ENCODE measurements at regions not wholly inside any gene's neighbourhood (a gene's known extent, or its start where the extent isn't known, plus 50 kb on each side); places are given as distances from the start of the nearest gene placed in this dataset.
A peak's percentile ranks its signal among the peaks of the same experiment; 100 is the strongest.

- ATAC-seq (no peak), DNase-seq (no peak)
- Histone ChIP-seq H3K27me3 (ENCODE audit: control insufficient read depth, insufficient read depth) (no peaks in the 10 kb centered on the region), H3K4me3 (ENCODE audit: low read length) (no peak overlapping the region), H3K9me3 (ENCODE audit: control insufficient read depth, low read length) (no peaks in the 10 kb centered on the region), H3K27ac (ENCODE audit: low read length) (no peak overlapping the region), H3K4me1 (ENCODE audit: control insufficient read depth, insufficient read depth, low read length) (no peaks in the 10 kb centered on the region)
- intact Hi-C loops (cut with DNase I), result no loop called here
Observed at GRCh38 chr16:63092736-63093135, 1056.5 kb upstream of the CDH8 start.

DNA sequence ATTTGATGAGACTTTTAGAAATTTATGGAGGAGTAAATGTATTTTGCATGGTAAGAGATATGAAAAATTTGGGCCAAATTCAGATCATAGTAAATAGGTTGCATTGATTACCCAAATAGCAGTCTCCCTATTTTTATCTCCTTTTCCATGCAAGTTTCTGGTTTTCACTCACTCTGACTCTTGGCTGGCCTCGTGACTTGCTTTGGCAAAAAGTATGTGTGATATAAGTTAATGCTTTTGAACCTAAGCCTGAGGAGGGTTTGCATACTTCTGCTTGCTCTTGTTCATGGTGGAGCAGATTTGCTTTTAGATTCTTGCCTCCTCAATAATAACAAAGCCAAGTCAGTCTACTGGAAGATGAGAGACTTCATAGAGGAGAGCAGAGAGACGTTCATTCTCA lies 1045.9 kb upstream of the CDH8 start:
- WGBS, result 60% methylated on average over 2 of the region's 2 CpGs
- Histone ChIP-seq H3K9me3 (ENCODE audit: control insufficient read depth, low read length) (no peaks in the 10 kb centered on the region), H3K27ac (ENCODE audit: low read length) (no peak overlapping the region), H3K4me1 (ENCODE audit: control insufficient read depth, insufficient read depth, low read length) (no peaks in the 10 kb centered on the region), H3K27me3 (ENCODE audit: control insufficient read depth, insufficient read depth) (no peaks in the 10 kb centered on the region), H3K4me3 (ENCODE audit: low read length) (no peak overlapping the region)
- intact Hi-C loops (cut with DNase I), result no loop called here
- no peak for ATAC-seq
- no peak for DNase-seq

- no peaks in the 10 kb centered on the region for H3K27me3 ChIP-seq (ENCODE audit: control insufficient read depth, insufficient read depth)
- WGBS, result 11% methylated on average over 1 of the region's 1 CpG
- no peak overlapping the region for H3K27ac ChIP-seq (ENCODE audit: low read length)
- H3K4me3 ChIP-seq (ENCODE audit: low read length), result no peak overlapping the region
- ATAC-seq (no peak), DNase-seq (no peak)
- no peaks in the 10 kb centered on the region for H3K9me3 ChIP-seq (ENCODE audit: control insufficient read depth, low read length)
- no peaks in the 10 kb centered on the region for H3K4me1 ChIP-seq (ENCODE audit: control insufficient read depth, insufficient read depth, low read length)
- intact Hi-C loops (cut with DNase I), result no loop called here
Observed at GRCh38 chr16:63080746-63081145, 1044.5 kb upstream of the CDH8 start.

- intact Hi-C loops (cut with DNase I), result no loop called here
- Histone ChIP-seq H3K9me3 (ENCODE audit: control insufficient read depth, low read length) (no peaks in the 10 kb centered on the region), H3K4me3 (ENCODE audit: low read length) (no peak overlapping the region), H3K27ac (ENCODE audit: low read length) (no peak overlapping the region), H3K27me3 (ENCODE audit: control insufficient read depth, insufficient read depth) (no peaks in the 10 kb centered on the region), H3K4me1 (ENCODE audit: control insufficient read depth, insufficient read depth, low read length) (no peaks in the 10 kb centered on the region)
- 51% methylated on average over 4 of the region's 4 CpGs for WGBS
- ATAC-seq (no peak), DNase-seq (no peak)
Observed at GRCh38 chr16:63069047-63069446, 1032.8 kb upstream of the CDH8 start.

- no peak overlapping the region for H3K4me3 ChIP-seq (ENCODE audit: low read length)
- H3K9me3 ChIP-seq (ENCODE audit: control insufficient read depth, low read length), result no peaks in the 10 kb centered on the region
- no peaks in the 10 kb centered on the region for H3K27me3 ChIP-seq (ENCODE audit: control insufficient read depth, insufficient read depth)
- intact Hi-C loops (cut with DNase I), result no loop called here
- DNase-seq (no peak), ATAC-seq (no peak)
- H3K4me1 ChIP-seq (ENCODE audit: control insufficient read depth, insufficient read depth, low read length), result no peaks in the 10 kb centered on the region
- no peak overlapping the region for H3K27ac ChIP-seq (ENCODE audit: low read length)
Observed at GRCh38 chr16:63067141-63067540, 1030.9 kb upstream of the CDH8 start.

DNA sequence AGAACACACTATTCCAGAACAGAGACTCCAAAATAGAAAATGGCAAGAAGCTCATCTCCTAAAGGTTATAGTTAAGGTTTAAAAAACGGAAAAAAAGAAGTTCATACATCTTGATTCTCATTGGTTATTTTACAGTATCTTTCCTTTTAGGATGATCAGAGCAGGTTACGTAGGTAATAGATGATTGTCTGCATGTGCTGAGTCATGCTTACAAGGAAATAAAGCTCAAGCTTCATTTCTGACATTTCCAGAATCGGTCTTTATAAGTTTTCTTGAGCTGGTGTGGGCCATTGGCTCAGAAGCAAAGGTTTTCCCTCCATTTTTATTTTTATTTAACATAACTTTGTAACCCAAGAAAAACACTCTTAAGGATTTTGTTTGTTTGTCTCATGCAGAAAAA lies 1030.3 kb upstream of the CDH8 start:
- H3K4me3 ChIP-seq (ENCODE audit: low read length), result no peak overlapping the region
- intact Hi-C loops (cut with DNase I), result no loop called here
- no peak overlapping the region for H3K27ac ChIP-seq (ENCODE audit: low read length)
- no peak for DNase-seq
- WGBS, result 76% methylated on average over 3 of the region's 3 CpGs
- no peak for ATAC-seq
- no peaks in the 10 kb centered on the region for H3K27me3 ChIP-seq (ENCODE audit: control insufficient read depth, insufficient read depth)
- H3K4me1 ChIP-seq (ENCODE audit: control insufficient read depth, insufficient read depth, low read length), result no peaks in the 10 kb centered on the region
- no peaks in the 10 kb centered on the region for H3K9me3 ChIP-seq (ENCODE audit: control insufficient read depth, low read length)

DNA sequence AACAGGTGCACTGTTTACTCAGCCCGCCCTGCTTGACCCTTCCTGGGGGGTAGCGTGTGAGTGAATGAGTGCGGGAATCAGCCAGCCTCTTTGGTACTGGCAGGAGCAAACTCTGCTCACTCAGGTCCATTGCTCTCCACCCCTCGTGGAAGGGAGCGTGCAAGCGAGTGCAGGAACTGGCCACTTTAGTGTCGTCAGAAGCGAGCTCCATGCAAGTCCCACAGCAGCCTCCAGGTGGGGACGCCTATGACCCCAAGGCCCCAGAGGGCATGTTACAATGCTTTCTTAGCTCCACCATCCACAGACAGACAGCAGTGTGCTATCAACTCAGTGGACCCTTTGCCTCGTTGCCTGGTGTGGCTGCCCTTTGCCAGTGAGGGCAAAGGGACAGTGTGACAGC lies 1025.1 kb upstream of the CDH8 start:
- Histone ChIP-seq H3K4me1 (ENCODE audit: control insufficient read depth, insufficient read depth, low read length) (no peaks in the 10 kb centered on the region), H3K27ac (ENCODE audit: low read length) (no peak overlapping the region), H3K4me3 (ENCODE audit: low read length) (no peak overlapping the region), H3K27me3 (ENCODE audit: control insufficient read depth, insufficient read depth) (no peaks in the 10 kb centered on the region), H3K9me3 (ENCODE audit: control insufficient read depth, low read length) (no peaks in the 10 kb centered on the region)
- DNase-seq (peak in 2 of 3 donors; percentile 10 to 18), ATAC-seq (no peak)
- intact Hi-C loops (cut with DNase I), result no loop called here
- WGBS, result 89% methylated on average over 10 of the region's 10 CpGs

DNA sequence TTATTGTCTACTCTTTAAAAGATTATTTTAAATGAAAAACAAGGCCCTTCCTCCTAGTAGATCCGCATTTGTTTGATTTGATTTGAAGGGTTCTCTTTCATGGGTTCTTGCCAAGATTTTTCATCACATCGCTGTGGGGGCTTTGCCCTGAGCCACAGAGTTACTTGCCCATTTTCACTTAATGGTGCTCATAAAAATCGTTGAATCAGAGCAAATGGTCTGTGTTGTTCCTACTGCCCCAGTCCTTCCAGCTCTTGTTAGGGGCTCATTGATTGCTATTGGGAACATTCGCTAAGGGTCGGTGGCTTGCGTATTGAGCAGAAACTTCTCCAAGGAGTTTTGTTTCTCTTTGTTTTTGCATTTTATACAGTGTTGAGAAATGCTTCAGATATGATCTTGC lies 1023.4 kb upstream of the CDH8 start:
- no peak for ATAC-seq
- Histone ChIP-seq H3K27me3 (ENCODE audit: control insufficient read depth, insufficient read depth) (no peaks in the 10 kb centered on the region), H3K4me1 (ENCODE audit: control insufficient read depth, insufficient read depth, low read length) (no peaks in the 10 kb centered on the region), H3K4me3 (ENCODE audit: low read length) (no peak overlapping the region), H3K27ac (ENCODE audit: low read length) (no peak overlapping the region), H3K9me3 (ENCODE audit: control insufficient read depth, low read length) (no peaks in the 10 kb centered on the region)
- WGBS, result 88% methylated on average over 6 of the region's 6 CpGs
- DNase-seq, result no peak
- intact Hi-C loops (cut with DNase I), result no loop called here

DNA sequence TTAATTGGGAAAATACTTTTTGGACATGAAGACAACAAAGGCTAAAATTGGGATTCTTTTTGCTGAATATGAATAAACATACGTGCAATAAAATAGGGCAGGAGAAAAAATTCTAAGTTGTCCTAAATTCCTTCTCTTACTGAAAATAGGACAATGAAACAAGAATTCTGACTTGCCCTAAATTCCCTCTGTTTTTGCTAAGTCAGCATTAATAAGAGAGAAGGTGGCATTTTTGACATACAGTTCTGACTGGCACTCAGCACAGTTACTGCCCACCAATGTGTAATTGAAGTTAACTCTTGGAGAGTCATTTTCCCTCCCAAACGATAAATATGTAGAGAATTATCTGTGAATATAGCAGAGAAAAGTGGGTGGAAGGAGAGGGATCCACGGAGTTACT lies 1021.1 kb upstream of the CDH8 start:
- WGBS, result 74% methylated on average over 3 of the region's 3 CpGs
- no peak overlapping the region for H3K4me3 ChIP-seq (ENCODE audit: low read length)
- H3K9me3 ChIP-seq (ENCODE audit: control insufficient read depth, low read length), result no peaks in the 10 kb centered on the region
- no peak overlapping the region for H3K27ac ChIP-seq (ENCODE audit: low read length)
- no peaks in the 10 kb centered on the region for H3K27me3 ChIP-seq (ENCODE audit: control insufficient read depth, insufficient read depth)
- no peaks in the 10 kb centered on the region for H3K4me1 ChIP-seq (ENCODE audit: control insufficient read depth, insufficient read depth, low read length)
- DNase-seq (no peak), ATAC-seq (no peak)
- intact Hi-C loops (cut with DNase I), result no loop called here

GRCh38 chr16:63050391-63050790 lies 1014.2 kb upstream of the CDH8 start:
- intact Hi-C loops (cut with DNase I), result no loop called here
- Histone ChIP-seq H3K27me3 (ENCODE audit: control insufficient read depth, insufficient read depth) (no peaks in the 10 kb centered on the region), H3K4me3 (ENCODE audit: low read length) (no peak overlapping the region), H3K4me1 (ENCODE audit: control insufficient read depth, insufficient read depth, low read length) (no peaks in the 10 kb centered on the region), H3K27ac (ENCODE audit: low read length) (no peak overlapping the region), H3K9me3 (ENCODE audit: control insufficient read depth, low read length) (no peaks in the 10 kb centered on the region)
- no peak for DNase-seq
- 92% methylated on average over 1 of the region's 1 CpG for WGBS
- ATAC-seq, result no peak

GRCh38 chr16:63038397-63039106 lies 1002.3 kb upstream of the CDH8 start:
- Histone ChIP-seq H3K9me3 (ENCODE audit: control insufficient read depth, low read length) (no peaks in the 10 kb centered on the region), H3K27me3 (ENCODE audit: control insufficient read depth, insufficient read depth) (no peaks in the 10 kb centered on the region), H3K4me3 (ENCODE audit: low read length) (no peak overlapping the region), H3K27ac (ENCODE audit: low read length) (no peak overlapping the region), H3K4me1 (ENCODE audit: control insufficient read depth, insufficient read depth, low read length) (no peaks in the 10 kb centered on the region)
- 69% methylated on average over 7 of the region's 7 CpGs for WGBS
- intact Hi-C loops (cut with DNase I), result no loop called here
- no peak for ATAC-seq
- no peak for DNase-seq

DNA sequence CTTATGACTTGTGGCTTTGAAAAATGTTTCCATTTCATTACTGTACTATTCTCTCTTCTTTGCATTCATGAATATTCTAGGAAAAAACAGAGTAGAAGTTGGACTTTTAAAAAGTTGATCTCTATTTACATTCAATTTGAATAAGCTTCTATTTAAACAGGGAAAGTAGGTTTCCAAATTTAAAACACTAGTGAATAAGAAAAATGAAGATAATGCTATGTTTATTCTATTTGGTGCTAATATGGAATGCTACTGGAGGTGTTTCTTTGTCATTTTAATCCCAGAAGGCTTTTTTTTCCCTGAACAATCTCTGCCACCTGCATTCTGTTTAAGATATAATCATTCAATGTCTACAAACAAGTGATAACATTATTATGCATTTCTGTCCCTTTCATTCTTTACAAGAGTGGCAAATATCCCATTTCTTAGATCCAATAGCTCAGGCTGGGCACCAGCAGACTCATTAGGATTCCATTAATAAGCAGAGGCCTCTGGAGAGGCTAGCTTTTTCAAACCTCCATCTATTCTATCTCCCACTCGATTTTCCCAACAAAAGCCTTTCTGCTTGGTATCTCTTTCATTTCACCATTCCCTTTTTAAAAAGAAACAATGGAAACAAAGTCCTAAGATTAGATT lies 1001.6 kb upstream of the CDH8 start:
- Histone ChIP-seq H3K27ac (ENCODE audit: low read length) (no peak overlapping the region), H3K4me1 (ENCODE audit: control insufficient read depth, insufficient read depth, low read length) (no peaks in the 10 kb centered on the region), H3K4me3 (ENCODE audit: low read length) (no peak overlapping the region), H3K9me3 (ENCODE audit: control insufficient read depth, low read length) (no peaks in the 10 kb centered on the region), H3K27me3 (ENCODE audit: control insufficient read depth, insufficient read depth) (no peaks in the 10 kb centered on the region)
- 39% methylated on average over 1 of the region's 1 CpG for WGBS
- DNase-seq, result no peak
- intact Hi-C loops (cut with DNase I), result no loop called here
- ATAC-seq, result no peak

Data from right cardiac atrium (tissue), 5 donors.